DOHH2 (cell line): ENCODE measurements at regions not wholly inside any gene's neighbourhood (a gene's known extent, or its start where the extent isn't known, plus 50 kb on each side); places are given as distances from the start of the nearest gene placed in this dataset.

Source experiments
- H3F3A ChIP-seq: fragments of 200-600 bp; sonication (generic), shearing (Covaris generic); 2 replicates; pipeline ENCODE4 v1.6.0; 2016; ENCODE audit warnings: antibody characterized with exemption, mild to moderate bottlenecking; ENCODE audit not compliant: control insufficient read depth, insufficient read depth
- H3K27ac ChIP-seq: fragments of 200-600 bp; sonication (generic); 2 replicates; pipeline ENCODE4 v1.5.1; 2014; ENCODE audit warnings: low read depth, mild to moderate bottlenecking, low read length, moderate library complexity
- H3K27me3 ChIP-seq: fragments of 200-600 bp; sonication (generic); 2 replicates; pipeline ENCODE4 v1.6.1; 2014; ENCODE audit warnings: mild to moderate bottlenecking, low read length, mixed read lengths; ENCODE audit not compliant: control insufficient read depth
- H3K36me3 ChIP-seq: fragments of 200-600 bp; sonication (generic); 2 replicates; pipeline ENCODE4 v1.6.1; 2014; ENCODE audit warnings: mild to moderate bottlenecking, low read length, moderate library complexity, mixed read lengths; ENCODE audit not compliant: control insufficient read depth
- H3K4me1 ChIP-seq: fragments of 200-600 bp; sonication (generic); 2 replicates; pipeline ENCODE4 v1.6.1; 2014; ENCODE audit warnings: mild to moderate bottlenecking, low read length, mixed read lengths; ENCODE audit not compliant: control insufficient read depth
- H3K4me2 ChIP-seq: fragments of 200-600 bp; sonication (generic); 2 replicates; pipeline ENCODE4 v1.6.0; 2014; ENCODE audit warnings: mild to moderate bottlenecking, low read length, moderate library complexity
- H3K4me3 ChIP-seq: fragments of 200-600 bp; sonication (generic); 2 replicates; pipeline ENCODE4 v1.5.1; 2014; ENCODE audit warnings: mild to moderate bottlenecking, low read length, mixed read lengths
- H3K79me2 ChIP-seq: fragments of 200-600 bp; sonication (generic); 2 replicates; pipeline ENCODE4 v1.6.1; 2014; ENCODE audit warnings: mild to moderate bottlenecking, low read length, mixed read lengths; ENCODE audit not compliant: control insufficient read depth
- H3K9me2 ChIP-seq: fragments of 200-600 bp; sonication (generic); replicated peaks from 2 replicates; pipeline ENCODE4 v1.6.1; 2014; ENCODE audit warnings: mild to moderate bottlenecking, low read length, mixed read lengths; ENCODE audit not compliant: control insufficient read depth
- H3K9me3 ChIP-seq: fragments of 200-600 bp; sonication (generic); 2 replicates; pipeline ENCODE4 v1.6.1; 2014; ENCODE audit warnings: antibody characterized with exemption, low read length, mixed read lengths; ENCODE audit not compliant: control insufficient read depth, insufficient read depth
- H4K20me1 ChIP-seq: fragments of 200-600 bp; sonication (generic); 2 replicates; pipeline ENCODE4 v1.6.0; 2014; ENCODE audit warnings: low read depth, mild to moderate bottlenecking, antibody characterized with exemption, low read length, moderate library complexity; ENCODE audit not compliant: control insufficient read depth, insufficient read depth
- EZH2phosphoT487 ChIP-seq: fragments of 200-600 bp; sonication (generic); IDR thresholded peaks from 2 replicates; pipeline ENCODE4 v1.6.1; 2017; ENCODE audit warnings: borderline replicate concordance, mild to moderate bottlenecking, antibody characterized with exemption, low read length, moderate library complexity, mixed read lengths
- TF ChIP-seq, protein P1 (sequence below): fragments of 200-600 bp; sonication (generic); IDR thresholded peaks from one replicate; pipeline ENCODE4 v1.5.1; 2014; ENCODE audit warnings: antibody characterized with exemption, mild to moderate bottlenecking, low read depth, low read length; ENCODE audit not compliant: poor library complexity, severe bottlenecking

- Histone ChIP-seq H3K27ac (no peak overlapping the region), H3K4me3 (no peak overlapping the region), H3K4me2 (no peak overlapping the region)
Observed at GRCh38 chr20:59455402-59456341, 148.7 kb upstream of the PHACTR3 start.

GRCh38 chr20:59456342-59457279, 147.7 kb upstream of the PHACTR3 start:
- Histone ChIP-seq H3K9me2 (no peaks in the 10 kb centered on the region), H4K20me1 (no peaks in the 10 kb centered on the region), H3K27ac (no peak overlapping the region), H3K9me3 (no peaks in the 10 kb centered on the region), H3K36me3 (no peaks in the 10 kb centered on the region), H3F3A (no peaks in the 10 kb centered on the region), H3K4me2 (no peak overlapping the region), H3K79me2 (no peaks in the 10 kb centered on the region), H3K4me1 (no peaks in the 10 kb centered on the region), H3K4me3 (no peak overlapping the region), H3K27me3 (peaks cover 20% of the 10 kb centered on the region)
- TF ChIP-seq, protein P1, sequence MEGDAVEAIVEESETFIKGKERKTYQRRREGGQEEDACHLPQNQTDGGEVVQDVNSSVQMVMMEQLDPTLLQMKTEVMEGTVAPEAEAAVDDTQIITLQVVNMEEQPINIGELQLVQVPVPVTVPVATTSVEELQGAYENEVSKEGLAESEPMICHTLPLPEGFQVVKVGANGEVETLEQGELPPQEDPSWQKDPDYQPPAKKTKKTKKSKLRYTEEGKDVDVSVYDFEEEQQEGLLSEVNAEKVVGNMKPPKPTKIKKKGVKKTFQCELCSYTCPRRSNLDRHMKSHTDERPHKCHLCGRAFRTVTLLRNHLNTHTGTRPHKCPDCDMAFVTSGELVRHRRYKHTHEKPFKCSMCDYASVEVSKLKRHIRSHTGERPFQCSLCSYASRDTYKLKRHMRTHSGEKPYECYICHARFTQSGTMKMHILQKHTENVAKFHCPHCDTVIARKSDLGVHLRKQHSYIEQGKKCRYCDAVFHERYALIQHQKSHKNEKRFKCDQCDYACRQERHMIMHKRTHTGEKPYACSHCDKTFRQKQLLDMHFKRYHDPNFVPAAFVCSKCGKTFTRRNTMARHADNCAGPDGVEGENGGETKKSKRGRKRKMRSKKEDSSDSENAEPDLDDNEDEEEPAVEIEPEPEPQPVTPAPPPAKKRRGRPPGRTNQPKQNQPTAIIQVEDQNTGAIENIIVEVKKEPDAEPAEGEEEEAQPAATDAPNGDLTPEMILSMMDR, result no peak

More at GRCh38 chr20:59455402-59456341, 148.7 kb upstream of the PHACTR3 start:
- H3F3A ChIP-seq, result no peaks in the 10 kb centered on the region
- no peaks in the 10 kb centered on the region for H3K79me2 ChIP-seq
- H4K20me1 ChIP-seq, result no peaks in the 10 kb centered on the region
- H3K4me1 ChIP-seq, result no peaks in the 10 kb centered on the region
- H3K27me3 ChIP-seq, result peaks cover 20% of the 10 kb centered on the region
- no peaks in the 10 kb centered on the region for H3K36me3 ChIP-seq
- H3K9me2 ChIP-seq, result no peaks in the 10 kb centered on the region
- TF ChIP-seq, protein P1, result peak; percentile 63
- TF ChIP-seq EZH2phosphoT487, result no peak
- no peaks in the 10 kb centered on the region for H3K9me3 ChIP-seq

- TF ChIP-seq, protein P1, result no peak
- no peak for TF ChIP-seq EZH2phosphoT487
Observed at GRCh38 chr20:59458645-59459044, 145.7 kb upstream of the PHACTR3 start.

More at GRCh38 chr20:59458645-59459044, 145.7 kb upstream of the PHACTR3 start:
- H4K20me1 ChIP-seq, result no peaks in the 10 kb centered on the region
- H3K36me3 ChIP-seq, result no peaks in the 10 kb centered on the region
- no peaks in the 10 kb centered on the region for H3K4me1 ChIP-seq
- H3K9me2 ChIP-seq, result no peaks in the 10 kb centered on the region
- no peaks in the 10 kb centered on the region for H3K79me2 ChIP-seq
- peaks cover 22% of the 10 kb centered on the region for H3K27me3 ChIP-seq
- no peak overlapping the region for H3K27ac ChIP-seq
- H3K4me3 ChIP-seq, result no peak overlapping the region
- H3K9me3 ChIP-seq, result no peaks in the 10 kb centered on the region
- no peak overlapping the region for H3K4me2 ChIP-seq
- no peaks in the 10 kb centered on the region for H3F3A ChIP-seq
